Ureter (tissue), 1 donor: ENCODE measurements at regions not wholly inside any gene's neighbourhood (a gene's known extent, or its start where the extent isn't known, plus 50 kb on each side); places are given as distances from the start of the nearest gene placed in this dataset.
"Not testable (repeated sequence)": the region's sequence is repeated elsewhere in the genome, so short reads cannot be mapped to it uniquely, and the experiment has no call there.

Experiments used
- DNase-seq: peaks from one replicate; pipeline ENCODE4 v3.0.0-alpha.2; 2020; ENCODE audit warnings: low spot score
- donor health status: DM: yes; HTN: yes; CAD: no.

GRCh38 chr4:24368801-24369200, 215.6 kb downstream of the DHX15 start:
- DNase-seq: no peak

- DNase-seq: no peak
These were observed 219.5 kb downstream of the DHX15 start for GRCh38 chr4:24364852-24365251.

- DNase-seq: no peak
These were observed 220.1 kb downstream of the DHX15 start for GRCh38 chr4:24364249-24364648.

GRCh38 chr4:24363751-24364150, 220.6 kb downstream of the DHX15 start:
- DNase-seq: no peak

- no peak for DNase-seq
These were observed 232.2 kb downstream of the DHX15 start for GRCh38 chr4:24352112-24352511.

GRCh38 chr4:24349168-24349996, 235.0 kb downstream of the DHX15 start:
- not testable (repeated sequence) for DNase-seq

- no peak for DNase-seq
These were observed 245.1 kb downstream of the DHX15 start for GRCh38 chr4:24339260-24339659.

- DNase-seq: no peak
These were observed 246.7 kb downstream of the DHX15 start for GRCh38 chr4:24337451-24338190.

- DNase-seq: no peak
These were observed 248.7 kb downstream of the DHX15 start for GRCh38 chr4:24335616-24336015.

- DNase-seq: no peak
These were observed 249.4 kb downstream of the DHX15 start for GRCh38 chr4:24334906-24335305.

GRCh38 chr4:24330573-24330972, 253.8 kb downstream of the DHX15 start:
- no peak for DNase-seq

- DNase-seq: no peak
These were observed 254.2 kb downstream of the DHX15 start for GRCh38 chr4:24330172-24330571.

- no peak for DNase-seq
These were observed 255.6 kb downstream of the DHX15 start for GRCh38 chr4:24328711-24329110.

GRCh38 chr4:24328310-24328709, 256.0 kb downstream of the DHX15 start:
- no peak for DNase-seq

- no peak for DNase-seq
These were observed 261.4 kb downstream of the DHX15 start for GRCh38 chr4:24322995-24323394.

GRCh38 chr4:24322511-24322910, 261.8 kb downstream of the DHX15 start:
- no peak for DNase-seq

GRCh38 chr4:24321616-24322015, 262.7 kb downstream of the DHX15 start:
- no peak for DNase-seq

GRCh38 chr4:24321131-24321530, 263.2 kb downstream of the DHX15 start:
- DNase-seq: no peak

- DNase-seq: no peak
These were observed 265.0 kb downstream of the DHX15 start for GRCh38 chr4:24319387-24319786.

GRCh38 chr4:24315056-24315455, 269.3 kb downstream of the DHX15 start:
- no peak for DNase-seq

GRCh38 chr4:24312261-24312913, 272.0 kb downstream of the DHX15 start:
- no peak for DNase-seq

GRCh38 chr4:24303926-24304325, 280.4 kb downstream of the DHX15 start:
- DNase-seq: no peak

GRCh38 chr4:24298911-24299310, 285.4 kb downstream of the DHX15 start:
- DNase-seq: no peak
